ENCODE measurements at regions not wholly inside any gene's neighbourhood (a gene's known extent, or its start where the extent isn't known, plus 50 kb on each side); places are given as distances from the start of the nearest gene placed in this dataset.

DNA sequence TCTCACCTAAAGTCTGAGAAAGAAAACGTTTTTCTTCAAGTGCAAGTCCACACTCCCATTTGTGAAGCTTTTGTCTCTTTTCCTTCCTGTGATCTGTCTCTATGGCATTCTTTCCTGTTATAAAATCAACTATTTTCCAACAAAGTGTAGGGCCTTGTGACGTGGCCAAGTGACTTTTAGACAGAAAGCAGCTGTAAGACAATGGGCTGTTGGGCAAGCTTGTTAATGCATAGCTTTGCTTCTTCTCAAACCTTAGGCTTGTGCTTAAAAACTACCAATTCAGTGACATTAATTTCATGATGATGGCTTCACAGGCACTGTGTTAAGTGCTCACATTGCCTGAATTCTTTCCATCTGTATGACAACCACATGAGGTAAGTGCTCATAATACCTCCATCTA, 83.5 kb downstream of the VCY1B start:
- H3K4me1 Mint-ChIP-seq, result no peaks in the 10 kb centered on the region
- H3K27ac Mint-ChIP-seq, result no peak overlapping the region
- H3K27me3 Mint-ChIP-seq, result peaks cover 8% of the 10 kb centered on the region
- H3K9me3 Mint-ChIP-seq, result peaks cover 0 to 6% of the 10 kb centered on the region in 2 donors
- no peak for DNase-seq
- H3K4me3 Mint-ChIP-seq, result no peak overlapping the region
- ATAC-seq, result no peak

DNA sequence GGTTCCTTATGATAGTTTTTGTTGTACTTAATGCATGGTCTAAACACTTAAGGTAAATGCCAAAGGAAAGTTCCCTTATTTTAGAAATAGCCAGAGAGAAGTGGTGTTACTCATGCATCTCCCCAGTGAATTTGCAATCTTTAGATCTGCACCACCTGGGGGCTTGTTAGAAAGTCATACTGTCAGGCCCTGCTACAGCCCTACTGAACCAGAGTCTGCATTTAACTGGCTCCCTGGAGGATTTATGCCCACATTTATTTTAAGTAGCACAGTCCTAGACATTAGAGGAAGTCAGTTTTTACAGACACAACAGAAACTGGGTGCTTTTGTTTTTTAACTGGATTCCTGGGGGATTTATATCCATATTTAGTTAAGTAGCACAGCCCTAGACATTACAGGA, 89.6 kb downstream of the VCY1B start:
- no peak overlapping the region for H3K4me3 Mint-ChIP-seq
- H3K4me1 Mint-ChIP-seq, result no peaks in the 10 kb centered on the region
- ATAC-seq, result no peak
- no peak for DNase-seq
- H3K27ac Mint-ChIP-seq, result no peak overlapping the region
- H3K27me3 Mint-ChIP-seq, result no peaks in the 10 kb centered on the region
- no peaks in the 10 kb centered on the region for H3K9me3 Mint-ChIP-seq

DNA sequence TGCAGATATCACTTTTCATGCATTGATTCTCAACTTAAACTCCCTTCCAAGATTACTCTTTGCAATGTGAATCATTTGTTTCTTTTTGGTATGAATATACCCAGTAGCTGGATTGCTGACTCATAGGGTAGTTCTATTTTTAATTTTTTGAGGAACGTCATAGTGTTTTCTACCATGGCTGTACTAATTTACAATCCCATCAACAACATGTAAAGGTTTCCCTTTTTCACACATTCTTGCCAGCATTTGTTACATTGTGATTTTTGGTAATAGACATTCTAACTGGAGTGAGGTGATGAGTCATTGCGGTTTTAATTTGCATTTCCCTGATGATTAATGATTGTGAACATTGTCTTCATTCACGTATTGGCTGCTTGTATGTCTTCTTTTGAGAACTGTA, 126.7 kb downstream of the VCY1B start:
- Mint-ChIP-seq H3K4me1 (no peaks in the 10 kb centered on the region), H3K9me3 (peaks cover 0 to 18% of the 10 kb centered on the region in 2 donors), H3K27ac (no peak overlapping the region), H3K27me3 (no peaks in the 10 kb centered on the region), H3K4me3 (no peak overlapping the region)
- DNase-seq (no peak), ATAC-seq (peak; percentile 63)

DNA sequence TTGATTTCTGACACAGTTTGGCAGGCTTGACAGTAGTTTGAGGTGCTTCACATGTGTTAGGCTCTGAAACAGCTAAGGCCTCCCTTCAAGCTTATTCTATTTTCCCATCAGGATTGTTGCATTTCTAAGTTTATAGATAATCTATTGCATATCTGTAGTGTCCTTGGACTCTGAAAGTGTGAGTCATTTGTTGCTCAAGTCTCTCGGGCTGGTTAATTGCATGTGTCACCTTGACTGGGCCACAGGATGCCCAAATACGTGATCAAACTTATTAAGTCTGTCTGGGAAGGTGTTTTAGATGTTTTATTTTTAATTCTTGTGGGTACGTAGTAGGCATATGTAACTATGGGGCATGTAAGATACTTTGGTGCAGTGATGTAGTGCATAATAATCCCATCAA, 166.0 kb downstream of the VCY1B start:
- no peak overlapping the region for H3K4me3 Mint-ChIP-seq
- H3K27me3 Mint-ChIP-seq, result no peaks in the 10 kb centered on the region
- no peaks in the 10 kb centered on the region for H3K4me1 Mint-ChIP-seq
- ATAC-seq (no peak), DNase-seq (no peak)
- H3K27ac Mint-ChIP-seq, result no peak overlapping the region
- H3K9me3 Mint-ChIP-seq, result no peaks in the 10 kb centered on the region

DNA sequence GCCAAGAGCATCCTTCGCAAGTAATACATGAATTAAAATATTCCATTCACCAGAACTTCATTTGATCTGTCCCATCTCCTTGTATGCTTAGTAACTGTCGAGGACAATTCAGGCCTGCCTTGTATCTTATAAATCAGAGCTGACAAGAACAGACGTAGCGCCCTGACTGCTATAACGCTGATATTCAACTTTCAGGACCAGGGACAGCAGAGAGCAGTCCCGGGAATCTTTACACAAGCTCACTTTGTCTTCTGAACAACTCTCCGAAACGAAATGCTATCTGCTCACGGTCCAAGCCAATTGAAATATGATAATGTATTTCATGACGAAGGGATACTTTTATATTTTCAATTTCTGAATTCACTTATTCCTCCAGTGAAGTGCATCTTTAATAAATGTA, 175.7 kb downstream of the VCY1B start:
- H3K4me3 Mint-ChIP-seq, result no peak overlapping the region
- peaks cover 5% of the 10 kb centered on the region for H3K4me1 Mint-ChIP-seq
- peaks cover 6% of the 10 kb centered on the region for H3K27me3 Mint-ChIP-seq
- DNase-seq, result no peak
- ATAC-seq, result no peak
- peaks cover 27 to 28% of the 10 kb centered on the region in 2 donors for H3K9me3 Mint-ChIP-seq
- H3K27ac Mint-ChIP-seq, result no peak overlapping the region

DNA sequence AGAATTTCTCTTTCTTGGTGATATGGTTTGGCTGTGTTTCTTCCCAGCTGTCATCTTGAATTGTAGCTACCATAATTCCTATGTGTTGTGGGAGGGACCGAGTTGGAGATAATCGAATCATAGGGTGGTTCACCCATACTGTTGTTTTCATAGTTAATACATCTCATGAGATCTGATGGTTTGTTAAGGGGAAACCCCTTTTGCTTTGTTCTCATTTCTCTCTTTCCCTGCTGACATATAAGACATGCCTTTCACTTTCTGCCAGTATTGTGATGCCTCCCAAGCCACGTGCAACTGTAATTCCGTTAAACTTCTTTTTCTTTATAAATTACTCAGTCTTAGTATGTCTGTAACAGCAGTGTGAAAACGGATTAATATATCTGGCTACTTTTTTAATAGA, 179.0 kb downstream of the VCY1B start:
- peaks cover 6% of the 10 kb centered on the region for H3K27me3 Mint-ChIP-seq
- DNase-seq (no peak), ATAC-seq (peak; percentile 84)
- H3K4me3 Mint-ChIP-seq, result no peak overlapping the region
- peaks cover 5% of the 10 kb centered on the region for H3K4me1 Mint-ChIP-seq
- peaks cover 31 to 33% of the 10 kb centered on the region in 2 donors for H3K9me3 Mint-ChIP-seq
- H3K27ac Mint-ChIP-seq, result no peak overlapping the region

DNA sequence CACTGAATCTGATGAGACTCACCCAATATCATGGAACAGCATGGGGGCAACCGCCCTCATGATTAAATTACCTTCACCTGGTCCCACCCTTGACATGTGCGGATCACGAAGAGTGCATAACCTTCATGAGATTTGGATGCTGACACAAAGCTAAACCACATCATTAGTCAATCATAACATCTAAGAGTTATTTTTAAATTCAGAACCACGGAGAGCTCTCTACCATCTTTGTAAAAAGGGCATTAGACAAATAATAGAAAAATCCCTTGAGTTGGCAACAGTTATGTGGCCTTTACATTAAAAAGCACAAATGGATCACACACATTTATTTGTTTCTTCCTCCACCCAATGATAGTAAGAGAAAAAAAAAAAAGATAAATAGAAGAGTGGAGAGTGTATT, 182.2 kb downstream of the VCY1B start:
- Mint-ChIP-seq H3K27me3 (peaks cover 15% of the 10 kb centered on the region), H3K27ac (no peak overlapping the region), H3K4me3 (no peak overlapping the region), H3K9me3 (peaks cover 14 to 22% of the 10 kb centered on the region in 2 donors), H3K4me1 (peaks cover 5% of the 10 kb centered on the region)
- ATAC-seq, result no peak
- no peak for DNase-seq

DNA sequence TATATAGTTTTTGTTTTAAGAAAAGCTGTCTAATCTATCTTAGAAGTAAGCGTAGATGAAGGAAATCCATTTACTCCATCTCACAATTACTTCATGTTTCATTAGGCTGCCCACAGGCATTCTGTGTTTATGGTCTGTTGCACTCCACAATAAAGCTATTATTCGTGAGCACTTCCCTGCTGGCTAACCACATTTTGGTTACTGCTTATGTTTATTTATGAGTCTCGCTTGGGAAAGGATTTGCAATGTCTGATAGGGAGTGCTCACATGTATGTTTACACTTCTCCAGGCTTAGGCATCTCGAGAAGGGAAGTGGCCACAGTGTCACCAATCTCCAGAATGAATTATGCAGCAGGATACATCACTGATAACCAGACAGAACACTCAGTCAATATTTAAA, 190.9 kb downstream of the VCY1B start:
- H3K27ac Mint-ChIP-seq, result no peak overlapping the region
- ATAC-seq (no peak), DNase-seq (no peak)
- H3K27me3 Mint-ChIP-seq, result no peaks in the 10 kb centered on the region
- no peak overlapping the region for H3K4me3 Mint-ChIP-seq
- peaks cover 0 to 6% of the 10 kb centered on the region in 2 donors for H3K9me3 Mint-ChIP-seq
- H3K4me1 Mint-ChIP-seq, result no peaks in the 10 kb centered on the region

DNA sequence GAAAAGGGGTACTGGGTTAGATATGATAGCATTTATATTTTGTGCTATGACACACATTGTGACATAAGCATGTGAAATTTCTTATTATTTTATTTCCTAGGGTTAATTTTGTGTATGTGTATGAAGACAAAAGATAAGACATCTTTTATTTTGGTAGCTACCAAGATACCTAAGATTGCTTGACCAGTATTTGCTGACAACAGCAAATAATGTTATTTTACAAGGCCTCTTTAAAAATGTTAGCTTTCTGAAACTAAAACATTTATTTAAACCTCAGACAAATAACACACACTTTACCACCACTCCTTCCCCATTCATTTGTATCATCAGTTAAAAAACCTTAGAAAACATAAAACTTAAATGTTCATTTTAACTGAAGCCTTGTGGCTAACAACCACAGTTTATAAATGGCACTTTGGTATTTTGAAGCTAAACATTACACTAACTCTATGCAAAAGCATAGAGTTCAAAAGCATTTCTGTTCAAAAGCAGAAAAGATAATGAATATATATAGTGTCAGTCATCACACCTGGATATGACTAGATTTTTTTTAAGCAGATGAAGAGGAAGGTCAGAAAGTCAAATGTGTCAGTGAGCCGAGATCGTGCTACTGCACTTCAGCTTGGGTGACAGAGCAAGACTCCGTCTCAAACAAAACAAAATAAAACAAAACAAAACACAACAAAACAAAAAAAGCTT, 193.0 kb downstream of the VCY1B start:
- peaks cover 0 to 6% of the 10 kb centered on the region in 2 donors for H3K9me3 Mint-ChIP-seq

DNA sequence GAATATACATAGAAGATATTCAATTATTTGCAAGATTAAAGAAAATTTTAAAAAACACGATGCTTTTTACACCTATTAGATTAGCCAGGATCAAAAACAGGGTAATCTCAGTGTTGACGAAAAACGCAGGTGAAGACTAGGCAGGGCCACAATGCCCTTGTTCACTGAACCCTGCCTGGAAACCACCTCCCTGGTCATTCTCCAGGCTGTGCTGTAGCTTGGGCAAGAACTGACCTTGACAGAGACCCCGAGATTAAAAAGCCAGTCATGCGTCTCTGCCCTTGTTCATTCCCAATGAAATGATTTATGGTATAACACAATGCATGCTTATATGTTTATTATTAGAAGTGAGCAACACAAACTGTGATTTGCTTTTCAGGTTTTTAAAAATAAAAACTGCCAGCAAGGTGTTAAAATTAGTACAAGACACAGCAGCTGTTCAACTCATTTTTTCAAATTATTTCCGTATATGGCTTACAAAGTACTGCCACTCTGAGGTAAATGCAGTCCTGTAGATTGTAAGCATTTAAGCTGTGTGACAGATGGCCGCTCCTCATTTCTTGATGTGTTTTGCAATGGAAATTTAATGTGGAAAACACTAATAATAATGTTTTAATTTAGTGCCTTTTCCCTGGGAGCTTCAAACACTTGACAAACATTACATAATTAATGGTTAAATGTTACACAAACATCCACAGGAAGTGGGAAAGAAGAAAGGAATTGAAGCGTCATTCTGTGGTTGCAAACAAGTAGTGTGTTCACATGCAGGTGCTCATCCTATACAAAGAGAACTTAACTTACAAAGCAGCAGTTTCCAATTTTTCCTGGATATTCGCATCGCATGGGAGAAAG, 200.2 kb downstream of the VCY1B start:
- peaks cover 17% of the 10 kb centered on the region for H3K4me1 Mint-ChIP-seq
- H3K4me3 Mint-ChIP-seq, result peak overlapping the region; percentile 44 to 52
- H3K9me3 Mint-ChIP-seq, result peaks cover 0 to 5% of the 10 kb centered on the region in 2 donors
- peak overlapping the region; percentile 83 to 92 for H3K27ac Mint-ChIP-seq
- DNase-seq, result no peak
- ATAC-seq, result peak; percentile 67
- peaks cover 8% of the 10 kb centered on the region for H3K27me3 Mint-ChIP-seq

More for the DNA sequence above, 193.0 kb downstream of the VCY1B start:
- no peak overlapping the region for H3K4me3 Mint-ChIP-seq
- DNase-seq, result no peak
- no peak overlapping the region for H3K27ac Mint-ChIP-seq
- H3K27me3 Mint-ChIP-seq, result no peaks in the 10 kb centered on the region
- no peak for ATAC-seq
- H3K4me1 Mint-ChIP-seq, result no peaks in the 10 kb centered on the region

DNA sequence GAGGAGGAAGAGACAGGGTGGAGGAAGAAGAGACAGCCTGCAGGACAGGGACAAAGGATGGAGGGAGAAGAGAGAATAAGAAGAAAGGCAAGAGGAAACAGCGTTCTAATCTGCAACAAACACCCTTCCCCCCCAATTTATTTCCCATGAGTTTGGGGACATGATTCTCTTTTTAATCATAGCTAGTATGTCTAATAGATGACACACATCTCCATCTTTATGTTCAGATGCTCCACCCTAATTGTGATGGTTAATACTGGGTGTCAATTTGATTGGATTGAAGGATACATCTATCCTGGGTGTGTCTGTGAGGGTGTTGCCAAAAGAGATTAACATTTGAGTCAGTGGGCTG, 200.8 kb downstream of the VCY1B start:
- Mint-ChIP-seq H3K27me3 (peaks cover 8% of the 10 kb centered on the region), H3K4me3 (peak overlapping the region; percentile 44 to 52), H3K9me3 (peaks cover 0 to 5% of the 10 kb centered on the region in 2 donors), H3K4me1 (peaks cover 17% of the 10 kb centered on the region), H3K27ac (peak overlapping the region; percentile 83 to 92)
- no peak for DNase-seq
- peak; percentile 18 for ATAC-seq

DNA sequence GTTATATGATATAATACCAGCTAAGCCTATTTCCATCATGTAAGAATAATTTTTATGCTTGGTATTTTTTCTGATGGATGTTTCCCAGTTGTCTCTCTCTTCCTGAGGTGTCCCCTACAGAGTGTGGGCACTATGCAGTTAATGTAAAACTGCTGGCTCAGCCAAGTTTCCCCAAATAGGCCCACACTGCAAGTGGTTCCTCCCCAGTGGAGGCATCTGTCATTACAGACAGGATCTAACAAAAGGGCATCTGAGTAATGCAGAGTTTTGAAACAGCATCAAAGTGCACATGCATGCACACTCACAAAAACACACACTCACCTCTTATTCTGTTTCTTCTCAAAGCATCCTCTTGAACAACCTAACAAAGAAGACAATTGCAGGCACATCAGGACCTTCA, 221.0 kb downstream of the VCY1B start:
- H3K27me3 Mint-ChIP-seq, result peaks cover 4% of the 10 kb centered on the region
- ATAC-seq, result no peak

DNA sequence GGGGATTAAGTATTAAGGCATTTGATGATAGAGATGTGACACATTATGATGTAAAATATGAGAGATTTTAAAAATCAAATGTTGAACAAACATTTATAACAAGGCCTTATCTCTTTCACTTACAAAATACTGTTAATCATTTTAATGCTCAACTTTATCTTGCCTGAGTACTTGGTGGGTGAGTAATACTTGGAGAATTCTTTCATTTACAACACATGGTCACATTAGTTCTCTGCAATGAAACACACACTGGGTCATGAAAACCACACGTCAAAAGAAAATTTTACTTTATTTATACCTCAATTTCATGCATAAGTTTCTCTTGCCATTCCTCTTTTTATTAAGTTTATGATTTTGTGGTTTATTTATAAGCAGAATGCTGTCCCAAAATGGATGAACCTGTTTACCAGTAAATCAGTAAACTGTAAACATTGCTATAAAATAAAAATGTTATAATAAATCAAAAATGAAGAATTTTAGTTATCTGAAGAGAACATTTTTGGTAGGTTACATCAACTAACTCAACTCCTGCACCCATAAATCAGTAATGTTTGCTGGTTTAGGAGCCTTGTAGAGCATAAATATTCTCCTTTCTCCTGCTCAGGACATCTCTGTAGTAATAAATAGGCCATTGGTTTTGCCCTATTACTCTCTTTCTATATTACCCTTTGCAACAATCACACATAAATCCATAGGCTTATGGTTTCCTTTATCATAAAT, 233.5 kb upstream of the NLGN4Y start:
- Mint-ChIP-seq H3K27me3 (no peaks in the 10 kb centered on the region), H3K4me1 (no peaks in the 10 kb centered on the region), H3K9me3 (no peaks in the 10 kb centered on the region), H3K4me3 (no peak overlapping the region), H3K27ac (no peak overlapping the region)
- ATAC-seq, result no peak
- DNase-seq, result no peak

More for the DNA sequence above, 221.0 kb downstream of the VCY1B start:
- Mint-ChIP-seq H3K4me3 (no peak overlapping the region), H3K27ac (no peak overlapping the region), H3K9me3 (peaks cover 7 to 13% of the 10 kb centered on the region in 2 donors), H3K4me1 (no peaks in the 10 kb centered on the region)
- DNase-seq, result no peak

DNA sequence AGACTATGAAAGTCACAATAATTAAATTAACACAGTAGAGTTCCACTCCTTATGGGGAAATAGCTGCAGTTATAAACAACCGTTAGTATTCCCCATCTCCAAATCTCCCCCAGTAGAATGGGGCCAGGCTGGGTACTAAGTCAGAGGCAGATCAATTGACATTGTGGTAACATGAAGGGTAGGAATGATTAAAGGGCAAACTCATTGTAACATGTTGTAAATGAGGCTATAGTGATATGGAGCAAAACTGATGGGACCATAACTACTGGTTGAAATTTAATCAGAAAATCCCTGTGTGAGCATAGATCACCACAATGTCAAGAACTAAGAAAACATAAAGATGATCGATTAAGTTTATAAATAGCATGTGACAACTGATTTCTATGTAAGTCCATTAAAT, 231.9 kb upstream of the NLGN4Y start:
- Mint-ChIP-seq H3K9me3 (no peaks in the 10 kb centered on the region), H3K4me3 (no peak overlapping the region), H3K27me3 (no peaks in the 10 kb centered on the region), H3K4me1 (no peaks in the 10 kb centered on the region), H3K27ac (no peak overlapping the region)
- DNase-seq (no peak), ATAC-seq (no peak)

DNA sequence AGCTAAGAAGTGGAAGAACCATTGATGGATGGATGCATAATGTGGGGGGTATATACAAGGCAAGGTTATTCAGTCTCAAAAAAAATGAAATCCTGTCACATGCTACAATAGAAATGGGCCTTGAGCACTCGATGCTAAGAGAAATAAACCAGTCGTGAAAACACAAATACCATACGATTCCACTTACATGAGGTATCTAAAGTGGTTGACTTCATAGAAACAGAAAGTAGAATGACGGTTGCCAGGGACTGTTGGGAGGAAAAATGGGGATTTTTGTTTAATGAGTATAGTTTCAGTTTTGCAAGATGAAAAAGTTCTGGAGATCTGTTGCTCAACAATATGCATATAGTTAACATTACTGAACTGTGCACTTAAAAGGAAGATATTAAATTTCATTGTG, 223.6 kb upstream of the NLGN4Y start:
- Mint-ChIP-seq H3K9me3 (no peaks in the 10 kb centered on the region), H3K4me1 (peaks cover 12% of the 10 kb centered on the region), H3K27me3 (no peaks in the 10 kb centered on the region), H3K27ac (no peak overlapping the region), H3K4me3 (peak overlapping the region in 1 of 2 donors; percentile 8)
- DNase-seq, result peak in 1 of 2 donors; percentile 15
- peak; percentile 93 for ATAC-seq

DNA sequence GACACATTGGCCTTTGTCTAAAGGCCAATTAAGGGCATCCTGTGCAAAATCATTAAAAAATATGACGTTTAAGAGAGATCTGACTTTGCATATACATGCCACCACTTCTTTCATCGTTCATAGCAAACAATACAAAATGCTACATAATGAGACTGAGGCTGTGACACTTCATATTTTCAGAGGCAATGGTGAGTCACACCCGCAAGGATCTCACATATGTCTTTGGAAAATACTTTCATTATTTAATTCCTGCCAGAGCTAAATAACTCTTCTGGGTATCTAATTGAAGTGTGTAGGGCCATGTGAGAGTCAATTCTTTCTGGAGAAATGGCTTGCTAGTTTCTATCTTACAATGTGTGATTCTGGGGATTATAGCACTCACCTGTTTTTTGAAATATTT, 222.8 kb upstream of the NLGN4Y start:
- no peaks in the 10 kb centered on the region for H3K9me3 Mint-ChIP-seq
- no peak overlapping the region for H3K27ac Mint-ChIP-seq
- no peaks in the 10 kb centered on the region for H3K27me3 Mint-ChIP-seq
- peaks cover 12% of the 10 kb centered on the region for H3K4me1 Mint-ChIP-seq
- DNase-seq, result no peak
- no peak overlapping the region for H3K4me3 Mint-ChIP-seq
- peak; percentile 64 for ATAC-seq

Measured in stimulated activated naive CD8-positive, alpha-beta T cell treated with anti-CD3 and anti-CD28 coated beads, Interleukin-15, amount 100 ng/mL, for 72 hours (primary cell).